GM19239 (cell line): ENCODE measurements at regions not wholly inside any gene's neighbourhood (a gene's known extent, or its start where the extent isn't known, plus 50 kb on each side); places are given as distances from the start of the nearest gene placed in this dataset.
"Not testable (repeated sequence)": the region's sequence is repeated elsewhere in the genome, so short reads cannot be mapped to it uniquely, and the experiment has no call there.

Experiments used
- DNase-seq: peaks from one replicate; pipeline ENCODE4 v3.0.0; 2011; ENCODE audit warnings: low spot score; ENCODE audit not compliant: insufficient read length
- FAIRE-seq: peaks from 2 replicates; lab custom pipeline; 2011; peaks lifted over from hg19 to GRCh38; lab: Jason Lieb, UNC

GRCh38 chr17:13160296-13160695 lies 142.5 kb upstream of the ELAC2 start:
- FAIRE-seq (no peak), DNase-seq (no peak)

- FAIRE-seq (no peak), DNase-seq (no peak)
These were observed 140.8 kb upstream of the ELAC2 start for GRCh38 chr17:13158494-13159240.

GRCh38 chr17:13157656-13158055 lies 139.8 kb upstream of the ELAC2 start:
- no peak for DNase-seq
- FAIRE-seq = no peak

GRCh38 chr17:13154930-13155329 lies 137.1 kb upstream of the ELAC2 start:
- FAIRE-seq = no peak
- no peak for DNase-seq

GRCh38 chr17:13154398-13154797 lies 136.6 kb upstream of the ELAC2 start:
- FAIRE-seq (no peak), DNase-seq (no peak)

- FAIRE-seq (no peak), DNase-seq (no peak)
These were observed 135.2 kb upstream of the ELAC2 start for GRCh38 chr17:13153036-13153435.

GRCh38 chr17:13152501-13152900 lies 134.7 kb upstream of the ELAC2 start:
- no peak for FAIRE-seq
- DNase-seq = no peak

GRCh38 chr17:13150738-13151137 lies 132.9 kb upstream of the ELAC2 start:
- not testable (repeated sequence) for DNase-seq, FAIRE-seq

- FAIRE-seq (no peak), DNase-seq (no peak)
These were observed 125.2 kb upstream of the ELAC2 start for GRCh38 chr17:13143001-13143400.

- no peak for FAIRE-seq
- no peak for DNase-seq
These were observed 122.9 kb upstream of the ELAC2 start for GRCh38 chr17:13140750-13141149.

GRCh38 chr17:13135506-13135905 lies 117.7 kb upstream of the ELAC2 start:
- no peak for FAIRE-seq
- DNase-seq = no peak

GRCh38 chr17:13134076-13134475 lies 116.2 kb upstream of the ELAC2 start:
- FAIRE-seq (no peak), DNase-seq (no peak)

GRCh38 chr17:13131225-13131624 lies 113.4 kb upstream of the ELAC2 start:
- FAIRE-seq (no peak), DNase-seq (no peak)

- FAIRE-seq (no peak), DNase-seq (no peak)
These were observed 111.5 kb upstream of the ELAC2 start for GRCh38 chr17:13129356-13129755.

- FAIRE-seq (no peak), DNase-seq (no peak)
These were observed 110.8 kb upstream of the ELAC2 start for GRCh38 chr17:13128676-13129075.

- DNase-seq = no peak
- no peak for FAIRE-seq
These were observed 110.2 kb upstream of the ELAC2 start for GRCh38 chr17:13127921-13128602.

GRCh38 chr17:13120864-13121263 lies 103.0 kb upstream of the ELAC2 start:
- DNase-seq = no peak
- no peak for FAIRE-seq

- no peak for DNase-seq
- no peak for FAIRE-seq
These were observed 100.5 kb upstream of the ELAC2 start for GRCh38 chr17:13118311-13118710.

GRCh38 chr17:13117616-13118015 lies 99.8 kb upstream of the ELAC2 start:
- DNase-seq (no peak), FAIRE-seq (no peak)

- no peak for FAIRE-seq
- DNase-seq = peak; percentile 9
These were observed 96.8 kb upstream of the ELAC2 start for GRCh38 chr17:13114601-13115031.

- DNase-seq = no peak
- FAIRE-seq = no peak
These were observed 96.1 kb upstream of the ELAC2 start for GRCh38 chr17:13113821-13114525.
